Activated T-cell treated with anti-CD3 and anti-CD28 coated beads, Interleukin-2, amount 50 U/mL, for 72 hours (primary cell): ENCODE measurements at regions not wholly inside any gene's neighbourhood (a gene's known extent, or its start where the extent isn't known, plus 50 kb on each side); places are given as distances from the start of the nearest gene placed in this dataset.

Experiments used
- ATAC-seq, 2 donors: fragments of 150-1000 bp; cut with Tn5 transposase; replicated peaks in 1 of 2; 2 replicates each; pipeline ENCODE4 v1.10.0; 2021; ENCODE audit warnings: moderate library complexity in 2 of 2, mild to moderate bottlenecking in 1 of 2
- DNase-seq, 2 donors: peaks; one replicate each; pipeline ENCODE4 v3.0.0; 2021 to 2022; ENCODE audit warnings: mixed read lengths in 1 of 2
- H3K27ac Mint-ChIP-seq: one replicate; pipeline ENCODE4 v1.8.0; 2022; ENCODE audit warnings: mild to moderate bottlenecking, moderate library complexity, mixed read lengths
- H3K27me3 Mint-ChIP-seq: one replicate; pipeline ENCODE4 v1.8.0; 2022; ENCODE audit warnings: low read depth, mixed read lengths
- H3K36me3 Mint-ChIP-seq, 2 donors: one replicate each; pipeline ENCODE4 v1.8.0; 2022; ENCODE audit warnings: mixed read lengths in 2 of 2, mild to moderate bottlenecking in 1 of 2; ENCODE audit not compliant: insufficient read depth in 2 of 2
- H3K4me1 Mint-ChIP-seq: one replicate; pipeline ENCODE4 v1.8.0; 2022; ENCODE audit warnings: low read depth, mixed read lengths
- H3K4me3 Mint-ChIP-seq, 2 donors: one replicate each; pipeline ENCODE4 v1.8.0; 2022; ENCODE audit warnings: mild to moderate bottlenecking in 2 of 2, mixed read lengths in 2 of 2, moderate library complexity in 2 of 2
- H3K9me3 Mint-ChIP-seq, 2 donors: one replicate each; pipeline ENCODE4 v1.8.0; 2022; ENCODE audit warnings: mixed read lengths in 2 of 2

- H3K9me3 Mint-ChIP-seq, result no peaks in the 10 kb centered on the region
- no peaks in the 10 kb centered on the region for H3K36me3 Mint-ChIP-seq
- ATAC-seq, result no peak
- peaks cover 9% of the 10 kb centered on the region for H3K27me3 Mint-ChIP-seq
- no peak overlapping the region for H3K4me3 Mint-ChIP-seq
- peaks cover 11% of the 10 kb centered on the region for H3K4me1 Mint-ChIP-seq
- no peak for DNase-seq
- H3K27ac Mint-ChIP-seq, result no peak overlapping the region
These were observed 176.1 kb downstream of the GADD45G start for GRCh38 chr9:89780959-89781358.

GRCh38 chr9:89781838-89782540 is 177.2 kb downstream of the GADD45G start:
- H3K27ac Mint-ChIP-seq, result no peak overlapping the region

GRCh38 chr9:89786655-89787054 is 181.8 kb downstream of the GADD45G start:
- no peak for ATAC-seq
- no peak for DNase-seq
- H3K36me3 Mint-ChIP-seq, result no peaks in the 10 kb centered on the region
- peaks cover 15% of the 10 kb centered on the region for H3K27me3 Mint-ChIP-seq
- H3K4me1 Mint-ChIP-seq, result peaks cover 9% of the 10 kb centered on the region
- no peak overlapping the region for H3K27ac Mint-ChIP-seq
- no peak overlapping the region for H3K4me3 Mint-ChIP-seq
- H3K9me3 Mint-ChIP-seq, result peaks cover 0 to 1% of the 10 kb centered on the region in 2 donors

More at GRCh38 chr9:89781838-89782540, 177.2 kb downstream of the GADD45G start:
- DNase-seq (no peak), ATAC-seq (peak; percentile 52 to 64)
- H3K4me1 Mint-ChIP-seq, result peaks cover 11% of the 10 kb centered on the region
- H3K9me3 Mint-ChIP-seq, result no peaks in the 10 kb centered on the region
- H3K36me3 Mint-ChIP-seq, result no peaks in the 10 kb centered on the region
- peaks cover 15% of the 10 kb centered on the region for H3K27me3 Mint-ChIP-seq
- H3K4me3 Mint-ChIP-seq, result no peak overlapping the region

GRCh38 chr9:89787595-89787994 is 182.8 kb downstream of the GADD45G start:
- peaks cover 15% of the 10 kb centered on the region for H3K27me3 Mint-ChIP-seq
- no peak for DNase-seq
- peaks cover 0 to 1% of the 10 kb centered on the region in 2 donors for H3K9me3 Mint-ChIP-seq
- no peaks in the 10 kb centered on the region for H3K36me3 Mint-ChIP-seq
- no peak for ATAC-seq
- no peaks in the 10 kb centered on the region for H3K4me1 Mint-ChIP-seq
- no peak overlapping the region for H3K4me3 Mint-ChIP-seq
- no peak overlapping the region for H3K27ac Mint-ChIP-seq

- no peak for ATAC-seq
- Mint-ChIP-seq H3K9me3 (peaks cover 0 to 1% of the 10 kb centered on the region in 2 donors), H3K4me1 (no peaks in the 10 kb centered on the region)
These were observed 183.6 kb downstream of the GADD45G start for GRCh38 chr9:89788434-89788833.

GRCh38 chr9:89789922-89790510 is 185.2 kb downstream of the GADD45G start:
- Mint-ChIP-seq H3K27me3 (peaks cover 14% of the 10 kb centered on the region), H3K36me3 (no peaks in the 10 kb centered on the region), H3K4me1 (no peaks in the 10 kb centered on the region), H3K9me3 (peaks cover 0 to 1% of the 10 kb centered on the region in 2 donors), H3K27ac (no peak overlapping the region), H3K4me3 (no peak overlapping the region)
- ATAC-seq (no peak), DNase-seq (no peak)

More at GRCh38 chr9:89788434-89788833, 183.6 kb downstream of the GADD45G start:
- no peak for DNase-seq
- Mint-ChIP-seq H3K4me3 (no peak overlapping the region), H3K36me3 (no peaks in the 10 kb centered on the region), H3K27ac (no peak overlapping the region), H3K27me3 (peaks cover 15% of the 10 kb centered on the region)

- Mint-ChIP-seq H3K9me3 (peaks cover 0 to 1% of the 10 kb centered on the region in 2 donors), H3K4me1 (no peaks in the 10 kb centered on the region), H3K36me3 (no peaks in the 10 kb centered on the region), H3K27me3 (peaks cover 8% of the 10 kb centered on the region), H3K27ac (no peak overlapping the region), H3K4me3 (no peak overlapping the region)
- ATAC-seq (no peak), DNase-seq (no peak)
These were observed 185.8 kb downstream of the GADD45G start for GRCh38 chr9:89790542-89791109.

GRCh38 chr9:89791754-89792153 is 186.9 kb downstream of the GADD45G start:
- Mint-ChIP-seq H3K27me3 (no peaks in the 10 kb centered on the region), H3K4me1 (no peaks in the 10 kb centered on the region), H3K27ac (no peak overlapping the region), H3K9me3 (peaks cover 0 to 1% of the 10 kb centered on the region in 2 donors), H3K4me3 (no peak overlapping the region), H3K36me3 (no peaks in the 10 kb centered on the region)
- no peak for DNase-seq
- ATAC-seq, result no peak

GRCh38 chr9:89792189-89793123 is 187.6 kb downstream of the GADD45G start:
- H3K36me3 Mint-ChIP-seq, result no peaks in the 10 kb centered on the region
- ATAC-seq, result no peak
- no peaks in the 10 kb centered on the region for H3K4me1 Mint-ChIP-seq
- no peak overlapping the region for H3K27ac Mint-ChIP-seq
- no peaks in the 10 kb centered on the region for H3K9me3 Mint-ChIP-seq
- no peaks in the 10 kb centered on the region for H3K27me3 Mint-ChIP-seq
- H3K4me3 Mint-ChIP-seq, result no peak overlapping the region
- DNase-seq, result no peak

GRCh38 chr9:89793124-89793495 is 188.3 kb downstream of the GADD45G start:
- Mint-ChIP-seq H3K27me3 (no peaks in the 10 kb centered on the region), H3K27ac (no peak overlapping the region), H3K4me3 (no peak overlapping the region), H3K9me3 (no peaks in the 10 kb centered on the region), H3K4me1 (no peaks in the 10 kb centered on the region), H3K36me3 (no peaks in the 10 kb centered on the region)
- no peak for DNase-seq
- ATAC-seq, result no peak

- ATAC-seq (no peak), DNase-seq (no peak)
- Mint-ChIP-seq H3K27me3 (no peaks in the 10 kb centered on the region), H3K4me1 (no peaks in the 10 kb centered on the region), H3K9me3 (no peaks in the 10 kb centered on the region), H3K4me3 (no peak overlapping the region), H3K36me3 (no peaks in the 10 kb centered on the region), H3K27ac (no peak overlapping the region)
These were observed 188.7 kb downstream of the GADD45G start for GRCh38 chr9:89793551-89793950.

- Mint-ChIP-seq H3K36me3 (no peaks in the 10 kb centered on the region), H3K27ac (no peak overlapping the region), H3K9me3 (no peaks in the 10 kb centered on the region), H3K4me1 (no peaks in the 10 kb centered on the region), H3K4me3 (no peak overlapping the region), H3K27me3 (no peaks in the 10 kb centered on the region)
- ATAC-seq, result no peak
- no peak for DNase-seq
These were observed 190.1 kb downstream of the GADD45G start for GRCh38 chr9:89794918-89795317.
